ENCODE measurements at regions not wholly inside any gene's neighbourhood (a gene's known extent, or its start where the extent isn't known, plus 50 kb on each side); places are given as distances from the start of the nearest gene placed in this dataset.

DNA sequence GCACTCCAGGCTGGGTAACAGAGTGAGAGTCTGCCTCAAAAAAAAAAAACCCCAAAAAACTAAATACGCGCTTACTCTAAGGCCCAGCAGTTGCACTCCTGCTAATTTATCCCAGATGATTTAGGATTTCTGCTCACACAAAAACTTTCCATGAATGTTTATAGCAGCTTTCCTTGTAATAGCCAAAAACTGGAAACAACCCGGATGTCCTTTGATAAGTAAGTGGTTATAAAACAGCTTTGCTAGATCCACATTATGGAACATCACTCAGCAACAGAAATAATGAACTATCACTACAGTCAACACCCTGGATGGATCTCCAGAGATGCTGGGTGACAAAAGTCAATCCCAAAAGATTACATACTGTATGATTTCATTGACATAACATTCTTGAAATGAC lies 220.4 kb upstream of the JARID2 start:
- Mint-ChIP-seq H3K27me3 (ENCODE audit: low read depth) (peaks cover 7% of the 10 kb centered on the region), H3K4me3 (no peak overlapping the region), H3K4me1 (peaks cover 14% of the 10 kb centered on the region), H3K36me3 (no peaks in the 10 kb centered on the region), H3K9me3 (peaks cover 4% of the 10 kb centered on the region), H3K27ac (no peak overlapping the region)
- no peak for DNase-seq (ENCODE audit: low spot score in 2 of 2, unreplicated experiment in 2 of 2)
- no peak for TF ChIP-seq CTCF (IDR thresholded peaks at IDR 0.05; ENCODE audit: unreplicated experiment)

DNA sequence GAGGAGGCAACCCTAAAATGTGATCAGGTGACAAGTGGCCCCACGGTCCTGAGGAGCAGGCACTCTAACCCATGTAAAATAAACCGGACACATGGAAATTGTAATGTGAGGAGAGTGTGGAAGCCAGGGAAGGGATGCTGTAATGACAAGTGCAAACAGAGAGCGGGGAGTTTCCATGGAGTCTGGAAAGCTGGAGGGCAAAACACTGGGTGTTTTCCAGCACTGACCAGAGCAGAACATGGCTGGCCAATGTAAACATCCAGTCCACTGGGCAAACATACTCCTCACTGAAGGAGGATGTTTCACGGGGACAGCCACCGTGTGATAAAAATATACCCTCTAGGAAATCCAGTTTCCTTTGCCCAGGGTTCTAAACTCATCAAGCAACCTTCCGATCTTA lies 219.0 kb upstream of the JARID2 start:
- no peak for DNase-seq (ENCODE audit: low spot score in 2 of 2, unreplicated experiment in 2 of 2)
- Mint-ChIP-seq H3K4me3 (no peak overlapping the region), H3K36me3 (peaks cover 2% of the 10 kb centered on the region), H3K9me3 (peaks cover 7% of the 10 kb centered on the region), H3K4me1 (peaks cover 9% of the 10 kb centered on the region), H3K27ac (no peak overlapping the region), H3K27me3 (ENCODE audit: low read depth) (peaks cover 7% of the 10 kb centered on the region)
- TF ChIP-seq CTCF (IDR thresholded peaks at IDR 0.05; ENCODE audit: unreplicated experiment), result no peak

DNA sequence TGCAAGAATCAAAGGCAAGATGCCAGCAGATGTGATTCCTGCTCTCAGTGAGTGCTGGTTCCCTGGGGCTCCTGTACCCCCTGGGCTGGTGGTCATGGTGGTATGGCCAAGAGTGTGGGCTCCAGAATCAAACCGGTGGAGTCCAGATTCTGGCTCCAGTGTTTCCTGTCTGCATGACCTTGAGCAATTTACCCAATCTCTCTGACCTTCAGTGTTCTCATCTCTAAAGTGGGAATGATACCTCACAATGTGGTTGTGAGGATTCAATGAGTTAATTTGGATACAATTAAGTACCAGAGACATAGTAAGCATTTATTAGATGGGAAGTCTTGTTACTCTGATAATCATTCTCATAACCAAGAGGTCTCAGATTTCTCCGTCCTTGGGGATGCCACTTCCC lies 218.4 kb upstream of the JARID2 start:
- DNase-seq (ENCODE audit: low spot score in 2 of 2, unreplicated experiment in 2 of 2), result no peak
- H3K9me3 Mint-ChIP-seq, result peaks cover 7% of the 10 kb centered on the region
- H3K27ac Mint-ChIP-seq, result no peak overlapping the region
- H3K4me1 Mint-ChIP-seq, result peaks cover 4% of the 10 kb centered on the region
- H3K4me3 Mint-ChIP-seq, result no peak overlapping the region
- no peak for TF ChIP-seq CTCF (IDR thresholded peaks at IDR 0.05; ENCODE audit: unreplicated experiment)
- peaks cover 7% of the 10 kb centered on the region for H3K27me3 Mint-ChIP-seq (ENCODE audit: low read depth)
- peaks cover 2% of the 10 kb centered on the region for H3K36me3 Mint-ChIP-seq

DNA sequence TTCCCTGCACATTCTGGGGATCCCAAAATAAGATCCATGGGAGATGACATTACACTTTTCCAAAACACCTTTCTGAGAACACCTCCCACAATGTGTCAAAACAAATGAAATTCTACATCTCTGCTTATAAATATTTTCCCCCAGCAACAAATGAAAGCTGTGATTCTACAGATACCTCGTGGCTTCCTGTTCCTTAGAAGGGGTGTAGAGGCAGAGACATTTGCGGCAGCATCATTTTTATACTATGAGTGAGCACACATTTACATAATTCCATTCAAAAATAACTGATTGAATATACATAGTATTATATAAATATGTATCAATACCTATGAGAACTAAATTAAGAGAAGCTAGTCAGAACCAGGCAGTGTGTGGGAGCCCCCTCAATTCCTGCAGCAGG lies 213.9 kb upstream of the JARID2 start:
- no peak for TF ChIP-seq CTCF (IDR thresholded peaks at IDR 0.05; ENCODE audit: unreplicated experiment)
- Mint-ChIP-seq H3K27ac (no peak overlapping the region), H3K27me3 (ENCODE audit: low read depth) (no peaks in the 10 kb centered on the region), H3K36me3 (peaks cover 2% of the 10 kb centered on the region), H3K4me1 (peaks cover 10% of the 10 kb centered on the region), H3K9me3 (peaks cover 3% of the 10 kb centered on the region), H3K4me3 (no peak overlapping the region)
- DNase-seq (ENCODE audit: low spot score in 2 of 2, unreplicated experiment in 2 of 2), result no peak

DNA sequence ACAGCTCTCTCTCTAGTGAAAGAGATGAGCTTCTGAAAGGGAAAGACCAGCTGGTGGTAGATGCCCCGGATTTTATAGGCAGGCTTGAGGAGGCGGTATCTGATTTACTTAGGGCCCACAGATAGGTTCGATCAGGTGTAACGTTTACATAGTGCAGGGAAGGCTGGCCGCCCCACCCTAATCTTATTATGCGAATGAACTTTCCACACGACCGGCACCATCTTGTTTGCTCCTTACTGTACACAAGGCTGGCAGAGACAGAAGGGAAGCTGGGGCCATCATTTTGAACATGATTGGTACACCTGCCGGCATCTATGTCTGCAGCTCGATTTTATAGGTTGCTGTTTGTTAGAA lies 212.0 kb upstream of the JARID2 start:
- Mint-ChIP-seq H3K27me3 (ENCODE audit: low read depth) (no peaks in the 10 kb centered on the region), H3K27ac (no peak overlapping the region), H3K4me3 (no peak overlapping the region), H3K36me3 (peaks cover 2% of the 10 kb centered on the region), H3K9me3 (peaks cover 3% of the 10 kb centered on the region), H3K4me1 (peaks cover 11% of the 10 kb centered on the region)
- no peak for TF ChIP-seq CTCF (IDR thresholded peaks at IDR 0.05; ENCODE audit: unreplicated experiment)
- DNase-seq (ENCODE audit: low spot score in 2 of 2, unreplicated experiment in 2 of 2), result no peak

GRCh38 chr6:15036690-15037245 lies 209.1 kb upstream of the JARID2 start:
- Mint-ChIP-seq H3K36me3 (no peaks in the 10 kb centered on the region), H3K4me1 (peaks cover 6% of the 10 kb centered on the region), H3K27ac (peak overlapping the region; percentile 59), H3K4me3 (no peak overlapping the region), H3K9me3 (no peaks in the 10 kb centered on the region), H3K27me3 (ENCODE audit: low read depth) (no peaks in the 10 kb centered on the region)
- DNase-seq (ENCODE audit: low spot score in 2 of 2, unreplicated experiment in 2 of 2), result no peak
- no peak for TF ChIP-seq CTCF (IDR thresholded peaks at IDR 0.05; ENCODE audit: unreplicated experiment)
